ENCODE measurements at regions not wholly inside any gene's neighbourhood (a gene's known extent, or its start where the extent isn't known, plus 50 kb on each side); places are given as distances from the start of the nearest gene placed in this dataset.
A peak's percentile ranks its signal among the peaks of the same experiment; 100 is the strongest.

DNA sequence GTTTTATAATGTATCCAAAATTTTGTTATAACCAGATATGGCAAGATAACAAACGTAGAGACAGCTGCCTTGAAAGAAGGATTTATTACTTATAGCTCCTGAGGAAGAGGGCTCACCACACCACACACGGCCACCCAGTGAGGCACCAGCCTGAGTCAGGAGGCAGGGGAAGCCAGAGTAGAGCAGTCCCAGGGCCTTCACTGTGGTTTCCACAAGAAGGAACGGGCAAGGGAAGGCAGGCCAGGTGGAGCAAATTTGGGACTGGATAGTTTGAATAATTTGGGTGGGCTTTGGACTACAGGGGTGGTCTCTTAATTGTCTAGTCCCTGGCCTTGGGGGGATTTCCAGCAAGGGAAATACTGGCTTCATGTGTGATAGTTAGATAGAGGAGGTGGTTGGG, 72.5 kb downstream of the RRAGC start:
- H3K4me3 Mint-ChIP-seq: no peak overlapping the region
- DNase-seq (no peak), ATAC-seq (no peak)
- no peaks in the 10 kb centered on the region for H3K36me3 Mint-ChIP-seq (ENCODE audit: low read depth)
- H3K4me1 Mint-ChIP-seq: peaks cover 8% of the 10 kb centered on the region
- no peaks in the 10 kb centered on the region for H3K9me3 Mint-ChIP-seq
- H3K27ac Mint-ChIP-seq: no peak overlapping the region
- H3K27me3 Mint-ChIP-seq: peaks cover 72% of the 10 kb centered on the region

DNA sequence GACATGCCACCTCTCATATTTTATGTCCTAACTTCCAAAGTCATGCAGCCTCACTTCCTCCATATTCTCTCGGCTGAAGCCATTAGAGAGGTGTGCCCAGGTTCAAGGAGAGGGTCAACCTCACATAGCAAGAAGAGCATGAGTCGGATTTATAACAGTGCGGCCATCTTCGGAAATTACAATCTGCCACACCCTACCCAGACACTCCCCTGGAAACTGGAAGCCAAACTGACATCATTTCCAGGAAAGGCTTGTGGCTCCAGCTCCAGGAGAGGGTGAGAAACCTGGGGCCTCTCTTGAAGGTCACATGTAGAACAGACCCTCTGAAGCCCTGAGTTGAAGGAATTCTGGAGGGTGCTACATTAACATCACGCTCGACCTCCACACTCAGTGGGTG, 73.5 kb downstream of the RRAGC start:
- Mint-ChIP-seq H3K4me3 (no peak overlapping the region), H3K27me3 (peaks cover 72% of the 10 kb centered on the region), H3K36me3 (ENCODE audit: low read depth) (no peaks in the 10 kb centered on the region), H3K9me3 (no peaks in the 10 kb centered on the region), H3K4me1 (peaks cover 8% of the 10 kb centered on the region), H3K27ac (no peak overlapping the region)
- ATAC-seq (no peak), DNase-seq (no peak)

DNA sequence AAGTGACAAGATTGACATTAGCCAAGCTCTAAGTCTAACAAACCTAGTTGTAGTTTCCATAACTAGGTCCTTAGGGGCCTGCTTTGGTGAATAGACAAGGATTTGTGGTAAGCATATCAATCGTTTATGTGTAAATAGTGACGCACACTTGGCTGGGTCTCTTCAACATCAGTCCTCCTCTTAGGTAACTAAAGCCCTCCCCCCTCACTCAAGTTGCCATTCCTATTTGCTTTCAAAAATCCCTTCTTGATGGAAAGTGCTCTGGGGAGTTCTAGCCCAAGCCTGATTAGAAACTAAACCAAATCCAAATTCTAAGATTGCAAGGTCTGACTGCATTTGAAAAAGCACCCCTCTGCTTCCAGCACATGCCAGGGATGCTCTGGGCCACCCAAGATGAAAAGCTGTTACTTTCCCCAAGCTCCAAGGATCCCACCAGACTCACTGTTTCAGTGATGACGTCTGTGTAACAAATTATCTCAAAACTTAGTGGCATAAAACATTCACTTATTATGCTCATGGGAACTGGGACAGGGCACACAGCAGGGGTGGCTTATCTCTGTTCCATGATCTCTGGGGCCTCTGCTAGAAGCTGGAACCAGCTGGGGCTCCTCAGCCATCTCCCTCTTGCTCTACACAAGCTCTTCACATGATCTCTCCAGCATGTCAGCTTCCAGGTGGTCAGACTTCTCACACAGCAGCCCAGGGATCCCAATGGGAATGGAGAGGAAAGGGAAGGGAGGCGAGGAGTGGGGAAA, 74.1 kb downstream of the RRAGC start:
- no peak for DNase-seq
- H3K27me3 Mint-ChIP-seq: peaks cover 71% of the 10 kb centered on the region
- H3K27ac Mint-ChIP-seq: no peak overlapping the region
- H3K9me3 Mint-ChIP-seq: no peaks in the 10 kb centered on the region
- H3K4me1 Mint-ChIP-seq: peaks cover 8% of the 10 kb centered on the region
- ATAC-seq: no peak
- H3K4me3 Mint-ChIP-seq: no peak overlapping the region
- no peaks in the 10 kb centered on the region for H3K36me3 Mint-ChIP-seq (ENCODE audit: low read depth)

DNA sequence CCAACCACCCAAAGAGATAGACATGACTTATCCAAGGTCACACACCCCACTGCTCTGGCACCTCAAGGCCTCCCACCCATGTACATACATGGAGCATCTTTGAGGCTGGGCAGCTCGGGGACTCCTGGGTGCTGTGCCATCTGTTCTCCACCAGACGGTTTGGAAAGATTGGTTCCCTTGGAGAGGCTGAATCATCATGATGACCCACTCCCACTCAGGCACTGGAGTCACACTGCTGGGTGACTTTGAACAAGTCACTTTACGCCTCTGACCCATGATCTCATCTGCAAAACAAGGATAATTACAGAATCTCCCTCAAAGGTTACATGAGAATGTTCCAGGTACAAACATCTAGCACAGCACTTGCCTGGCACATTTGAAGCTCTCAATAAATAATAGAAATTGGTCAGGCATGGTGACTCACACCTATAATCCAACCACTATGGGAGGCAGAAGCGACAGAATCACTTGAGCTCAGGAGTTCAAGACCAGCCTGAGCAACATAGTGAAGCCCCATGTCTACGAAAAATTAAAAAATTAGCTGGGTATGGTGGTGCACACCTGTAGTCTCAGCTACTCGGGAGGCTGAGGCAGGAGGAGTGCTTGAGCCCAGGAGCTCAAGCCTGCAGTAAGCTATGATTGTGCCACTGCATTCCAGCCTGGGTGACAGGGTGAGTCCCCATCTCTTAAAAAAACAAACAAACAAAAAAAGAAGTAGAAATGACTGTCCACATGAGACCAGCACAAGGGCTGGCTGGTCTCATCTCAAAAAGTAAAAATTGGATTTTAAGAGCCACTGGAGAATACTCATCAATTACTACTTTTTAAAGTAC, 74.9 kb downstream of the RRAGC start:
- H3K9me3 Mint-ChIP-seq: no peaks in the 10 kb centered on the region
- DNase-seq: no peak
- H3K36me3 Mint-ChIP-seq (ENCODE audit: low read depth): no peaks in the 10 kb centered on the region
- peak; percentile 36 for ATAC-seq
- no peak overlapping the region for H3K4me3 Mint-ChIP-seq
- H3K27me3 Mint-ChIP-seq: peaks cover 67% of the 10 kb centered on the region
- H3K27ac Mint-ChIP-seq: no peak overlapping the region
- H3K4me1 Mint-ChIP-seq: peaks cover 8% of the 10 kb centered on the region

DNA sequence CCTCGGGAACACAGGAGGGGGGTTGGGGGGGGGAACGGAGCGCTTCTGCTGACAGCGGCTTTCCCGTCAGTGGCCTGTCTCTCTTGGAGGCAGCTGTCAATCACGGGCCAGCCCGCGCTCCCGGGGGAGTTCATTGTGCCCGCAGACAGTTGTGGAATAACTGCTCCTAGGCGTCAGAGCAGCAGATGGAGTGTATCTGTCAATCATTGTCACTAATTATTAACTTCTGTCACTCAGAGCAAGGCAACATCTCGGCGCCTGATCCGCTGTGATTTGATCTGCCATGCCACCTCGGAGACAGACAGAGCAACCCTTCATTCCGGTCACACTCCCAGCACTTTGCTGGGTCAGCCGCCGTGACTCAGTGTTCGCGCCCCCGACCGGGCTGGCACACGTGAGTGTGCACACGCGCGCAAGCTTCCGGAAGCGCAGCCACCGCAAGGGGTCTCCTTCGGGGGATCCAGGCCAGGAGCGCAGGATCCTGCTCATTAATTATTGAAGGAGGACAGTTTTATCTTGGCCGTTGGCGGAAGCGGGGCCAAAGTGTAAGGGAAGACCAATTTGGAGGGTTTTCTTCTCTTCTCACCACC, 75.8 kb downstream of the RRAGC start:
- no peak overlapping the region for H3K27ac Mint-ChIP-seq
- no peaks in the 10 kb centered on the region for H3K9me3 Mint-ChIP-seq
- H3K4me3 Mint-ChIP-seq: no peak overlapping the region
- peaks cover 8% of the 10 kb centered on the region for H3K4me1 Mint-ChIP-seq
- no peaks in the 10 kb centered on the region for H3K36me3 Mint-ChIP-seq (ENCODE audit: low read depth)
- peak; percentile 6 for DNase-seq
- ATAC-seq: no peak
- H3K27me3 Mint-ChIP-seq: peaks cover 60% of the 10 kb centered on the region

DNA sequence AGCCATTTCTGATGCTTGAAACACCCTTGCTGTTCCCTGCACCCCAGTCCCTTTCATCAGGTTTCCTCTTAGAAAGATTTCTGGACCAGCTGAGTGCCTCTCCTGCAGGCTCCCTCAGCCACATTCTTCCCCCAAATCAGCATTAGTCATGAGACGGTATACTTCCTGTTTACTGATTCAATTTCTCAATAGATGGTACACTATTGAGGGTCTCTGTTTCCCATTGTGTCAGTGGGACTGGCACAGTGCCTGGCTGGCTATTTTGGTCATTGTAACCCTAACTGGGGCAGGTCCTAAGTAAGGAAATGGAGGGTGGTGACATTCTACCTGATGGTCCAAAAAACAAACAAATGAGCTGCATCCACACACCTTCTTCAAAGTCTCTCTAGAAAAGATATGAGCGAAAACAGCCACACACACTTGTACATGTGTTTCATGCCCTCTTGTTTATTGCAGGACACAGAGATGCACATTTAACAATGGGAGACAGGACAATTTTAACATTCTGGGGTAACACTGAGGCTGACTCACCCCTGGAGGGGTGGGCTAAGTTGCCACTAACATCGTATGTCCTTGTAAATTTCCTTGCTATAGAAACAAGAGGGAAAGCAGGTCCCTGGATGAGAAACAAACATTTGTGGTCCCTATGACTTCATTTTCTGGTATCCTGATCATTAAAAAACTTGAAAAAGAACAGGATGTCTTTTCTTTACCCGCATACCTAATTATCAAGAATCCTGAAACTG, 77.5 kb downstream of the RRAGC start:
- peaks cover 47% of the 10 kb centered on the region for H3K27me3 Mint-ChIP-seq

DNA sequence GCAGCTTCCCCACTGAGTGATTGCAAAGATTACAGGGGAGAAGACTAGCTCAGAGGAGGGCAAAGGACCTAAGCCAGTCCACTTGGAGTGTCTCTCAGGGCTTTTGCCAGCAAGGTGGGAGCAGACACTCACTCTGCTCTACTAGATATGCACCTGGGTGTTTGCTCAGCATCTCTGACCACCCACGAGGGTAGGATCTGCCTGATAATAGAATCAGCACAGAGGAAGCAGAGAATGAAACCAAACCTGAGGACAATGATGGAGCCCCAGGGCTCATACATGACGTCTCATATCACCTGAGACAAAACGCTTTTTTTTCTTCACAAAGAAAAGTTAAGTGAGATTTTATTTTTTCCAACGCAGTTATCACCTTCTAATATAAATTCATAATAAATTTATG, 79.4 kb downstream of the RRAGC start:
- H3K4me3 Mint-ChIP-seq: no peak overlapping the region
- H3K27ac Mint-ChIP-seq: no peak overlapping the region
- H3K27me3 Mint-ChIP-seq: peaks cover 35% of the 10 kb centered on the region
- H3K36me3 Mint-ChIP-seq (ENCODE audit: low read depth): no peaks in the 10 kb centered on the region
- DNase-seq (no peak), ATAC-seq (no peak)
- peaks cover 8% of the 10 kb centered on the region for H3K4me1 Mint-ChIP-seq
- H3K9me3 Mint-ChIP-seq: no peaks in the 10 kb centered on the region

More for the DNA sequence above, 77.5 kb downstream of the RRAGC start:
- Mint-ChIP-seq H3K4me1 (peaks cover 8% of the 10 kb centered on the region), H3K4me3 (no peak overlapping the region), H3K36me3 (ENCODE audit: low read depth) (no peaks in the 10 kb centered on the region), H3K27ac (no peak overlapping the region), H3K9me3 (no peaks in the 10 kb centered on the region)
- ATAC-seq (no peak), DNase-seq (no peak)

DNA sequence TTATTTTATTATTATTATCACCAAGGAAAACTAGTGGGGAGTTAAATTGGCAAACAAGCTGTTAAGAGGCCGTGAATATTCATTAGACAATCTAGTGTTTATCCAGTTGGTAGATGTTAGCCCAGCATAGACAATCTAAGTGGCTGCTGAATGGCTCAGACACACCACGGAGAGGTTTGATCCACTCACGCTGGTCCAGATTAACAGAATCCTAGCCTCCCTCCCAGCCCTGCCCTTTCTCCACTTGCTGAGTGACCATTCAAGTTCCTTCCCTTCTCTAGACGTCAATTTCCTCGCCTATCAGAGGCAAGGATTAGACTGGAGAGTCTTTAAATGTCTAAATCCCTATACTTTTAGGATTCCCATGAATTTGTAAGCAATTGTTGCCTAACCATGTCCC, 80.1 kb downstream of the RRAGC start:
- peaks cover 29% of the 10 kb centered on the region for H3K27me3 Mint-ChIP-seq
- H3K36me3 Mint-ChIP-seq (ENCODE audit: low read depth): no peaks in the 10 kb centered on the region
- no peak overlapping the region for H3K27ac Mint-ChIP-seq
- no peaks in the 10 kb centered on the region for H3K9me3 Mint-ChIP-seq
- peaks cover 6% of the 10 kb centered on the region for H3K4me1 Mint-ChIP-seq
- DNase-seq (no peak), ATAC-seq (no peak)
- no peak overlapping the region for H3K4me3 Mint-ChIP-seq

DNA sequence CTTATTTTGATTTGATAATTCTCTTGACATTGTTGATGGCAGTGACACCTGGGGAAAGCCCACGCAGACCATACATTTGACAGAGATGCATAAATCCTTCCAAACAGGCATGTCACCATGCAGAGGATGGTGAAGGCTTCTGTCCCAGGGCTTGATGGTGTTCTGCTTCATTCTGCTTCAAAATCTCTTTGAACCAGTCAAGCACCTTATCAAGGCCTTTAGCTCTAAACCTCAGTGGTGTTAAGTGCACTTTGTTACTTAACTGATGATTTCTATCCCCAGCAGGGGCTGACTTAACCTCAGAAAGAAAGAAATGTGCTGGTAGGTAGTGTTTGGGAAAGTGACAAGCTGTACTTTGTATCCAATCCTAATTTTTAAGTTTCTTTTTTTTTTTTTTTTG, 81.1 kb downstream of the RRAGC start:
- H3K9me3 Mint-ChIP-seq: no peaks in the 10 kb centered on the region
- ATAC-seq (no peak), DNase-seq (no peak)
- no peaks in the 10 kb centered on the region for H3K4me1 Mint-ChIP-seq
- no peak overlapping the region for H3K27ac Mint-ChIP-seq
- H3K4me3 Mint-ChIP-seq: no peak overlapping the region
- no peaks in the 10 kb centered on the region for H3K36me3 Mint-ChIP-seq (ENCODE audit: low read depth)
- peaks cover 25% of the 10 kb centered on the region for H3K27me3 Mint-ChIP-seq

DNA sequence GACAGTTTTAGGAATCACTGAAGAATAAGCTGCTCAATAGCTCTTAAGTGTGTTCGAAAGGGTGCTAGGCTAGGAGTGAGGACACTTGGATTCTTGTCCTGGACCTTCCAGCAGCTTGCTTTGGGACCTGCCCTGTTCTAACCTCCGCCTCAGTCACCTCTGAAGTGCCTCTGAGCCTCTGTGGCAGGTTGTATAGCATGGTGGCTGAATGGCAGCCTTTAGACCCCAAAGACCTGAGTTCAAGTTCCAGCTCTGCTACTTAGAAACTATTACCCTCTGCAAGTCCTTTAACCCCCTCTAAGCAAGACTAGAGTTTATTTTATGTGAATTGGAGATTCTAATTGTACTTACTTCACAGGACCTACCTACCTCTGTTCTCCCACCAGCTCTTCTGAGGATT, 81.5 kb downstream of the RRAGC start:
- DNase-seq (no peak), ATAC-seq (no peak)
- Mint-ChIP-seq H3K27me3 (peaks cover 23% of the 10 kb centered on the region), H3K4me3 (no peak overlapping the region), H3K36me3 (ENCODE audit: low read depth) (no peaks in the 10 kb centered on the region), H3K4me1 (no peaks in the 10 kb centered on the region), H3K27ac (no peak overlapping the region), H3K9me3 (no peaks in the 10 kb centered on the region)

DNA sequence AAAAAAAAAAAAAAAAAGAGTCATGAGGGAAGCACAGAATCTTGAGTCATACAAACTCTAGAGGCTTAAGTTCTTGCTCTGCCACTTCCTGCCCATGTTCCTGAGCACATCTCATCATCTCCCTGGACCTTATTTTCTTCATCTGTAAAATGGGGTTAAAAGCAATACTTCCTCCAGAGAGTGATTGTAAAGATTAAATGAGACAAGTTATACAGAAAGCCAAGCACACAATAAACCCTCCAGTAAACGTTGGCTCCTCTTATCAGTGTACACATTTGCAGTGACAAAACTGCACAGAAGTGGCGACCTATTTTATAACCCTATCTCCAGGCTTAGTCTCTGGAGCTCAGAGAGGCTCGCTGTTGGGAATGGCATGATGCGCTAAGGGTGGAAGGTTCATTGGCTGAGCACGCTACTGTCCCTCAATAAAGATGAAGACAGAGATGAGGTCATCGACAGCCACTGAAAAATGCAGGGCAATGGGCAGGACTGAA, 82.1 kb downstream of the RRAGC start:
- no peak for DNase-seq
- ATAC-seq: no peak
- H3K9me3 Mint-ChIP-seq: no peaks in the 10 kb centered on the region
- no peaks in the 10 kb centered on the region for H3K4me1 Mint-ChIP-seq
- H3K36me3 Mint-ChIP-seq (ENCODE audit: low read depth): no peaks in the 10 kb centered on the region
- H3K27me3 Mint-ChIP-seq: peaks cover 18% of the 10 kb centered on the region
- H3K27ac Mint-ChIP-seq: no peak overlapping the region
- no peak overlapping the region for H3K4me3 Mint-ChIP-seq

DNA sequence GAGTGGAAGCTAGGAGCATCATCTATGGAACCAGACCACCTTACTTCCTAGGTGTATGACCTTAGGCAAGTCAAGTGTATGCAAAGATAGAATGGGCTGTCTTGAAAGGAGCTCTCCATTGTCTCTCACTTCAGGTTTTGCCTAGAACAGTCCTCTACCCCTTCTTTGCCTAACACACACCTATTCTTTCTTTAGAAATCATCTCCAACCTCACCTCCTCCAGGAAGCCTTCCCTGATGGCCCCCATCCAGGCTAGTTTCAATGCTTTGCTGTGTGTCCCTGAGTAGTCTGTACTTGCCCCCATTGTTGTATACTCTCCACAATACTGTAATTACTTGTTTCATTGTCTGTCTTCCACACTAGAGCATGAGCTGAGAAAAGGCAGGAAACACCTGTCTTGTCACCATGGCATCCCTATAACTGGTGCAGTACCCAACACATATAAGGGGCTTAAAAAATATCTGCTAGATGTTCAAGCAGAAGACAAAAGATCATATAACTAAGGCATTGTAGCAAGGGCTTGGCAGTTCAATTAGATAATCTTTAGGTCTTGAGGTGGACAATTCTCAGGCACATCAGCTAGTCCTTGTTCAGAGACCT, 83.0 kb downstream of the RRAGC start:
- ATAC-seq (no peak), DNase-seq (no peak)
- H3K4me1 Mint-ChIP-seq: no peaks in the 10 kb centered on the region
- peaks cover 9% of the 10 kb centered on the region for H3K27me3 Mint-ChIP-seq
- H3K27ac Mint-ChIP-seq: no peak overlapping the region
- no peaks in the 10 kb centered on the region for H3K9me3 Mint-ChIP-seq
- no peak overlapping the region for H3K4me3 Mint-ChIP-seq
- no peaks in the 10 kb centered on the region for H3K36me3 Mint-ChIP-seq (ENCODE audit: low read depth)

DNA sequence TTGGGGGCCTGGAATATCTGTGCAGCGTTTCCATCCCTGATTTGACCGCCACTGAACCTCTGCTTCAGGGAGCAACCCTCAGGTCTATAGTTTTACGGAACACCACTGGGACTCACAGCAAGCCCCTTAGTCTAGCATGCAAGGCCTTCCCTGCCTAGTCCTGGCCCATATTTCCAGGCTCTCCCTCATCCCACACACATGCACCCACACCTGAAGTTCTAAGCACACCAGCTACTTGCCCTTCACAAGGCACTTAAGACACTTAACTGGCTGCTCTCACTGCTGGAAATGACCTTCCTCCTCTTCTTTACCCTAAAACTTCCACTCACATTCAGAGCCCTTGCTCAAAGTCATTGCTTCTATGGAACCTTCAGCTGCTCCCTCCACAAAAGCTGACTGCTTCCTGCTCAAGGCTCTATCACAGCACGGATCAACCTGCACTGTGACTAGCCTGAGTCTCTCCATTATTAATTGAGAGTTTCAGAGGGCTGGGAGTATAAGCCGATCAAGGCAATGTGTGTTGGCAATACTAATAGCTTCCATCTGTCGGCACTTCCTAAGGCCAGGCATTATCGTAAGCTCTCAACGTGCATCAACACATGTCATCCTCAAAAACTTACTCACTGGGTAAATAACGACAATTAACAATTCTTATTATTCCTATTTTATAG, 84.3 kb downstream of the RRAGC start:
- Mint-ChIP-seq H3K9me3 (no peaks in the 10 kb centered on the region), H3K27ac (no peak overlapping the region)
- ATAC-seq: no peak

DNA sequence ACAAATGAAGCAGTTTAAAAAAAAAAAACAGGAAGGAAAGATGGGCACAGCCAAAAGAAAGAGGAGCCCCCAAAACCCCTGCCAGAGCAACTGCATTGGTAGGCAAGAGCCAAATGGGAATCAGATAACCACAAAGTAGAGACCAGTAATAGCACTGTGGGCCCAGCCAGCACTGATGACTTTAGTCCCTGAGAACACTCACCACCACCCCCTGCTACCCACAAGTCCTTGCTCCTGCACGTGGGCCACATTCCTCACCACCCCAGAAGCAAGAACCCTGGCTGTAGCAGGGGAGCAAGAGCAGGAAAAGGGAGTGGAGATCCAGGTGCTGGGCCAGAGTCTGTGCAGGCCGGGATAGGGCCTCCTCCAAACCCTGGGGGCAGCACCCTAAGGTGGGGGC, 86.1 kb downstream of the RRAGC start:
- Mint-ChIP-seq H3K9me3 (no peaks in the 10 kb centered on the region), H3K36me3 (ENCODE audit: low read depth) (no peaks in the 10 kb centered on the region), H3K4me3 (no peak overlapping the region), H3K4me1 (no peaks in the 10 kb centered on the region), H3K27me3 (peaks cover 10% of the 10 kb centered on the region), H3K27ac (no peak overlapping the region)
- ATAC-seq: no peak
- no peak for DNase-seq

More for the DNA sequence above, 84.3 kb downstream of the RRAGC start:
- H3K4me3 Mint-ChIP-seq: no peak overlapping the region
- no peaks in the 10 kb centered on the region for H3K4me1 Mint-ChIP-seq
- DNase-seq: no peak
- H3K27me3 Mint-ChIP-seq: peaks cover 7% of the 10 kb centered on the region
- H3K36me3 Mint-ChIP-seq (ENCODE audit: low read depth): no peaks in the 10 kb centered on the region
